Stimulated activated CD4-positive, alpha-beta T cell treated with anti-CD3 and anti-CD28 coated beads, Interleukin-12 subunit alpha, Interleukin-12 subunit beta, amount 100 ng/mL, for 48 hours (primary cell): ENCODE measurements at regions not wholly inside any gene's neighbourhood (a gene's known extent, or its start where the extent isn't known, plus 50 kb on each side); places are given as distances from the start of the nearest gene placed in this dataset.

Experiments used
- DNase-seq, 3 donors: peaks; one replicate each; pipeline ENCODE4 v3.0.0-alpha.2; 2020; ENCODE audit warnings: low read depth in 2 of 3, low spot score in 1 of 3

- DNase-seq: no peak
These were observed 57.4 kb upstream of the SVIL start for GRCh38 chr10:29692121-29692539.

GRCh38 chr10:29691564-29692072 lies 56.8 kb upstream of the SVIL start:
- DNase-seq: no peak

- DNase-seq: no peak
These were observed 54.2 kb upstream of the SVIL start for GRCh38 chr10:29689001-29689400.

GRCh38 chr10:29688230-29688661 lies 53.5 kb upstream of the SVIL start:
- no peak for DNase-seq

- no peak for DNase-seq
These were observed 52.8 kb upstream of the SVIL start for GRCh38 chr10:29687421-29688164.

- no peak for DNase-seq
These were observed 50.7 kb upstream of the SVIL start for GRCh38 chr10:29685506-29685905.
